IMR-90 (cell line): ENCODE measurements at regions not wholly inside any gene's neighbourhood (a gene's known extent, or its start where the extent isn't known, plus 50 kb on each side); places are given as distances from the start of the nearest gene placed in this dataset.

Experiments used
- ATAC-seq: fragments of 200-7000 bp; cut with Tn5 transposase; 2 replicates; pipeline ENCODE4 v1.9.1; 2020; ENCODE audit warnings: low read depth, mild to moderate bottlenecking, moderate library complexity
- BruUV-seq: library from RNA; stranded (reverse); fragments of 400-500 nt; replicated peaks from 2 replicates; lab custom pipeline; 2021; lab: Mats Ljungman, UMichigan
- CTCF ChIA-PET: fragments of 300-600 bp; formaldehyde crosslinking; extraction: SDS; loops from one replicate; lab custom pipeline; 2021; ENCODE audit warnings: antibody characterized with exemption; lab: Yijun Ruan, JAX
- POLR2A ChIA-PET: fragments of 300-600 bp; sonication (Branson Sonifier 250); formaldehyde crosslinking; loops from one replicate; lab custom pipeline; 2022; ENCODE audit warnings: antibody characterized with exemption; ENCODE audit not compliant: unreplicated experiment; lab: Charles Lee
- DNase-seq: peaks from one replicate; pipeline ENCODE4 v3.0.0; 2013
- H2AFZ ChIP-seq: replicated peaks from 2 replicates; pipeline ENCODE3; 2013; ENCODE audit warnings: low read length, mild to moderate bottlenecking; ENCODE audit not compliant: poor library complexity
- H2AK5ac ChIP-seq: 2 replicates; pipeline ENCODE4 v1.6.1; 2013; ENCODE audit warnings: low read depth, low read length, inconsistent platforms
- H2AK9ac ChIP-seq: replicated peaks from 2 replicates; pipeline ENCODE3; 2013; ENCODE audit warnings: mild to moderate bottlenecking, low read depth, low read length, moderate library complexity; ENCODE audit not compliant: poor library complexity
- H2BK120ac ChIP-seq: 2 replicates; pipeline ENCODE4 v1.6.1; 2013; ENCODE audit warnings: low read depth, low read length, inconsistent platforms
- H2BK15ac ChIP-seq: 3 replicates; pipeline ENCODE4 v1.6.1; 2013; ENCODE audit warnings: low read depth, low read length, inconsistent platforms
- H2BK20ac ChIP-seq: 2 replicates; pipeline ENCODE4 v1.6.1; 2013; ENCODE audit warnings: low read depth, mild to moderate bottlenecking, inconsistent platforms, low read length, moderate library complexity
- H2BK5ac ChIP-seq: 2 replicates; pipeline ENCODE4 v1.6.1; 2013; ENCODE audit warnings: mild to moderate bottlenecking, low read depth, low read length, inconsistent platforms; ENCODE audit not compliant: poor library complexity, severe bottlenecking
- H3K14ac ChIP-seq: replicated peaks from 2 replicates; pipeline ENCODE4 v1.6.1; 2013; ENCODE audit warnings: low read depth, low read length, inconsistent platforms
- H3K18ac ChIP-seq: 2 replicates; pipeline ENCODE4 v1.6.1; 2013; ENCODE audit warnings: low read depth, low read length, control low read depth
- H3K23ac ChIP-seq: 2 replicates; pipeline ENCODE4 v1.6.1; 2013; ENCODE audit warnings: low read depth, low read length, inconsistent platforms
- H3K27ac ChIP-seq: 2 replicates; pipeline ENCODE4 v1.5.1; 2013; ENCODE audit warnings: mild to moderate bottlenecking, control low read depth, low read length; ENCODE audit not compliant: insufficient read depth
- H3K27me3 ChIP-seq: 2 replicates; pipeline ENCODE4 v1.6.1; 2013; ENCODE audit warnings: low read length; ENCODE audit not compliant: control insufficient read depth, insufficient read depth
- H3K36me3 ChIP-seq: 2 replicates; pipeline ENCODE4 v1.6.1; 2013; ENCODE audit warnings: low read length, mixed read lengths; ENCODE audit not compliant: control insufficient read depth, insufficient read depth
- H3K4ac ChIP-seq: 2 replicates; pipeline ENCODE4 v1.6.1; 2013; ENCODE audit warnings: low read depth, low read length, inconsistent platforms
- H3K4me1 ChIP-seq: 2 replicates; pipeline ENCODE4 v1.6.1; 2013; ENCODE audit warnings: low read length, mixed read lengths; ENCODE audit not compliant: control insufficient read depth, insufficient read depth
- H3K4me2 ChIP-seq: 2 replicates; pipeline ENCODE4 v1.6.1; 2013; ENCODE audit warnings: low read depth, mild to moderate bottlenecking, control low read depth, low read length, moderate library complexity
- H3K4me3 ChIP-seq: 2 replicates; pipeline ENCODE4 v1.5.1; 2013; ENCODE audit warnings: low read depth, mild to moderate bottlenecking, control low read depth, low read length, moderate library complexity; ENCODE audit not compliant: insufficient read depth
- H3K56ac ChIP-seq: 2 replicates; pipeline ENCODE4 v1.6.1; 2013; ENCODE audit warnings: low read length, inconsistent platforms; ENCODE audit not compliant: insufficient read depth; ENCODE audit errors: extremely low read depth
- H3K79me1 ChIP-seq, 2 experiments: 2 replicates each; pipeline ENCODE4 v1.6.1; 2013; ENCODE audit warnings: low read length in 2 of 2, inconsistent platforms in 1 of 2, low read depth in 1 of 2
- H3K9ac ChIP-seq: 2 replicates; pipeline ENCODE4 v1.6.1; 2013; ENCODE audit warnings: low read depth, low read length, control low read depth
- H3K9me1 ChIP-seq: 2 replicates; pipeline ENCODE4 v1.6.1; 2013; ENCODE audit warnings: low read length, inconsistent platforms; ENCODE audit not compliant: insufficient read depth
- H3K9me3 ChIP-seq: 2 replicates; pipeline ENCODE4 v1.6.1; 2013; ENCODE audit warnings: low read length; ENCODE audit not compliant: control insufficient read depth, insufficient read depth
- H4K20me1 ChIP-seq: 2 replicates; pipeline ENCODE4 v1.6.1; 2013; ENCODE audit warnings: low read length, inconsistent platforms; ENCODE audit not compliant: insufficient read depth
- H4K5ac ChIP-seq: 2 replicates; pipeline ENCODE4 v1.6.1; 2013; ENCODE audit warnings: mild to moderate bottlenecking, low read depth, low read length, control low read depth
- H4K8ac ChIP-seq, 2 experiments: 2 replicates each; pipeline ENCODE4 v1.6.1; 2013; ENCODE audit warnings: low read depth in 2 of 2, low read length in 2 of 2, control low read depth in 1 of 2, inconsistent platforms in 1 of 2
- H4K91ac ChIP-seq: 2 replicates; pipeline ENCODE4 v1.6.1; 2013; ENCODE audit warnings: low read depth, low read length, inconsistent platforms; ENCODE audit not compliant: insufficient read depth
- BHLHE40 ChIP-seq: fragments of 150-350 bp; IDR thresholded peaks from 2 replicates; pipeline ENCODE4 v1.6.1; 2016; ENCODE audit warnings: mild to moderate bottlenecking, low read depth, low read length
- CEBPB ChIP-seq: IDR thresholded peaks from 2 replicates; pipeline ENCODE4 v1.6.1; 2012; ENCODE audit warnings: low read depth, low read length, improper control_type of control experiment
- CHD1 ChIP-seq: IDR thresholded peaks from 2 replicates; pipeline ENCODE4 v1.6.1; 2012; ENCODE audit warnings: low read depth, low read length, improper control_type of control experiment
- ELK1 ChIP-seq: fragments of 150-350 bp; IDR thresholded peaks from 2 replicates; pipeline ENCODE4 v1.6.1; 2016; ENCODE audit warnings: low read depth, mild to moderate bottlenecking, low read length, moderate library complexity, borderline replicate concordance
- FOS ChIP-seq: fragments of 150-350 bp; IDR thresholded peaks from 2 replicates; pipeline ENCODE4 v1.6.1; 2016; ENCODE audit warnings: low read depth, low read length
- MAFK ChIP-seq: IDR thresholded peaks from 2 replicates; pipeline ENCODE4 v1.6.1; 2012; ENCODE audit warnings: low read depth, low read length, improper control_type of control experiment
- MAZ ChIP-seq: IDR thresholded peaks from 2 replicates; pipeline ENCODE4 v1.6.1; 2012; ENCODE audit warnings: low read depth, mild to moderate bottlenecking, low read length, improper control_type of control experiment, moderate library complexity, borderline replicate concordance
- MXI1 ChIP-seq: IDR thresholded peaks from 2 replicates; pipeline ENCODE4 v1.6.1; 2012; ENCODE audit warnings: low read depth, mild to moderate bottlenecking, low read length, moderate library complexity, borderline replicate concordance
- NFE2L2 ChIP-seq: fragments of 150-350 bp; IDR thresholded peaks from 2 replicates; pipeline ENCODE4 v1.6.1; 2016; ENCODE audit warnings: low read depth, mild to moderate bottlenecking, low read length
- POLR2A ChIP-seq: IDR thresholded peaks from 2 replicates; pipeline ENCODE4 v1.6.1; 2012; ENCODE audit warnings: mild to moderate bottlenecking, low read depth, low read length
- RAD21 ChIP-seq: IDR thresholded peaks from 2 replicates; pipeline ENCODE4 v1.6.1; 2012; ENCODE audit warnings: low read length, improper control_type of control experiment
- RCOR1 ChIP-seq: IDR thresholded peaks from 2 replicates; pipeline ENCODE4 v1.6.1; 2012; ENCODE audit warnings: mild to moderate bottlenecking, low read length, improper control_type of control experiment; ENCODE audit not compliant: insufficient replicate concordance
- SMC3 ChIP-seq: fragments of 150-350 bp; IDR thresholded peaks from 2 replicates; pipeline ENCODE4 v1.6.1; 2016; ENCODE audit warnings: low read depth, mild to moderate bottlenecking, antibody characterized with exemption, low read length, moderate library complexity
- WGBS, 2 experiments: methylation state at CpG; one replicate each; pipeline versions ENCODE4 v1.1.5 to v1.1.7; 2013; ENCODE audit warnings: missing lambda C conversion rate in 2 of 2; ENCODE audit not compliant: insufficient read length in 1 of 2; ENCODE audit errors: extremely low coverage in 2 of 2; 5-methylcytosine and 5-hydroxymethylcytosine counted together
- dilution Hi-C: fragments of 300-500 bp; cut with HindIII; formaldehyde crosslinking; loops from one replicate; pipeline ENCODE4 v1.14.3; 2018; ENCODE audit warnings: low sequenced_read_pairs; ENCODE audit not compliant: unreplicated experiment
- in situ Hi-C: fragments of 300-500 bp; cut with MboI; formaldehyde crosslinking; loops from 3 replicates; pipeline ENCODE4 v1.14.3; 2019; ENCODE audit warnings: low sequenced_read_pairs, inconsistent platforms, mixed read lengths
- intact Hi-C: fragments of 100-400 bp; cut with micrococcal nuclease; formaldehyde crosslinking; loops from 2 replicates; pipeline ENCODE4 v1.10.0; 2022
- TF ChIP-seq, protein P1 (sequence below): fragments of 150-350 bp; IDR thresholded peaks from 2 replicates; pipeline ENCODE4 v1.6.1; 2017; ENCODE audit warnings: mild to moderate bottlenecking, antibody characterized with exemption, low read length, low read depth
- TF ChIP-seq, protein P2 (sequence below): conservative IDR thresholded peaks from 2 replicates; pipeline ENCODE4 v1.5.1; 2012; ENCODE audit warnings: mild to moderate bottlenecking, low read depth, low read length, improper control_type of control experiment

GRCh38 chr14:53620890-53621289 is 335.7 kb downstream of the BMP4 start:
- no CpG with 5 or more reads among the region's 1 CpG for WGBS, 2 experiments
- Histone ChIP-seq H2AFZ (no peak overlapping the region), H2AK5ac (peak overlapping the region; percentile 76; the same call in 1 of the 2 replicates), H4K20me1 (no peaks in the 10 kb centered on the region), H3K9ac (no peak overlapping the region), H3K14ac (peak overlapping the region; percentile 74), H2BK5ac (no peak overlapping the region), H4K8ac (peak overlapping the region; percentile 17 to 60; a peak in 2 of 4 replicates), H4K91ac (peak overlapping the region; percentile 40), H4K5ac (peak overlapping the region; percentile 85), H3K9me3 (no peaks in the 10 kb centered on the region), H3K36me3 (no peaks in the 10 kb centered on the region), H3K18ac (peak overlapping the region; percentile 69), H3K79me1 (no peaks in the 10 kb centered on the region), H2BK120ac (peak overlapping the region; percentile 61), H3K4me1 (peaks cover 20% of the 10 kb centered on the region), H3K9me1 (peaks cover 10% of the 10 kb centered on the region), H2AK9ac (no peak overlapping the region), H3K4me3 (no peak overlapping the region), H3K4ac (peak overlapping the region; percentile 68), H2BK15ac (peak overlapping the region; percentile 45; the same call in 2 of the 3 replicates), H3K27me3 (peaks cover 2% of the 10 kb centered on the region; the same call in 1 of the 2 replicates), H3K23ac (no peak overlapping the region), H3K4me2 (no peak overlapping the region), H2BK20ac (peak overlapping the region; percentile 57), H3K27ac (peak overlapping the region; percentile 41; the same call in 1 of the 2 replicates), H3K56ac (no peak overlapping the region)
- TF ChIP-seq NFE2L2, result no peak
- TF ChIP-seq, protein P1, sequence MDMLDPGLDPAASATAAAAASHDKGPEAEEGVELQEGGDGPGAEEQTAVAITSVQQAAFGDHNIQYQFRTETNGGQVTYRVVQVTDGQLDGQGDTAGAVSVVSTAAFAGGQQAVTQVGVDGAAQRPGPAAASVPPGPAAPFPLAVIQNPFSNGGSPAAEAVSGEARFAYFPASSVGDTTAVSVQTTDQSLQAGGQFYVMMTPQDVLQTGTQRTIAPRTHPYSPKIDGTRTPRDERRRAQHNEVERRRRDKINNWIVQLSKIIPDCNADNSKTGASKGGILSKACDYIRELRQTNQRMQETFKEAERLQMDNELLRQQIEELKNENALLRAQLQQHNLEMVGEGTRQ, result no peak
- no peak for TF ChIP-seq MAZ
- no peak for TF ChIP-seq BHLHE40
- TF ChIP-seq SMC3, result no peak
- no peak for TF ChIP-seq CHD1
- TF ChIP-seq RAD21, result no peak
- no peak for TF ChIP-seq MXI1
- no peak for TF ChIP-seq POLR2A
- TF ChIP-seq RCOR1, result no peak
- TF ChIP-seq, protein P2, sequence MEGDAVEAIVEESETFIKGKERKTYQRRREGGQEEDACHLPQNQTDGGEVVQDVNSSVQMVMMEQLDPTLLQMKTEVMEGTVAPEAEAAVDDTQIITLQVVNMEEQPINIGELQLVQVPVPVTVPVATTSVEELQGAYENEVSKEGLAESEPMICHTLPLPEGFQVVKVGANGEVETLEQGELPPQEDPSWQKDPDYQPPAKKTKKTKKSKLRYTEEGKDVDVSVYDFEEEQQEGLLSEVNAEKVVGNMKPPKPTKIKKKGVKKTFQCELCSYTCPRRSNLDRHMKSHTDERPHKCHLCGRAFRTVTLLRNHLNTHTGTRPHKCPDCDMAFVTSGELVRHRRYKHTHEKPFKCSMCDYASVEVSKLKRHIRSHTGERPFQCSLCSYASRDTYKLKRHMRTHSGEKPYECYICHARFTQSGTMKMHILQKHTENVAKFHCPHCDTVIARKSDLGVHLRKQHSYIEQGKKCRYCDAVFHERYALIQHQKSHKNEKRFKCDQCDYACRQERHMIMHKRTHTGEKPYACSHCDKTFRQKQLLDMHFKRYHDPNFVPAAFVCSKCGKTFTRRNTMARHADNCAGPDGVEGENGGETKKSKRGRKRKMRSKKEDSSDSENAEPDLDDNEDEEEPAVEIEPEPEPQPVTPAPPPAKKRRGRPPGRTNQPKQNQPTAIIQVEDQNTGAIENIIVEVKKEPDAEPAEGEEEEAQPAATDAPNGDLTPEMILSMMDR, result no peak
- no peak for TF ChIP-seq MAFK
- TF ChIP-seq ELK1, result no peak
- TF ChIP-seq FOS, result no peak
- TF ChIP-seq CEBPB, result no peak
- ATAC-seq (no peak), DNase-seq (no peak)
- dilution Hi-C loops, result no loop called here
- no TSS peak for BruUV-seq
- POLR2A ChIA-PET, result no interaction called here
- CTCF ChIA-PET, result interaction anchor here (1.5 kb wide), 1 partner anchor 15 kb away, joined by 3 read pairs; no protein-coding TSS in a partner anchor
- in situ Hi-C loops, result no loop called here
- intact Hi-C loops, result loop anchor here (5.0 kb wide), 2 partner anchors 79 to 331 kb away; no protein-coding TSS in a partner anchor
